ENCODE measurements at regions not wholly inside any gene's neighbourhood (a gene's known extent, or its start where the extent isn't known, plus 50 kb on each side); places are given as distances from the start of the nearest gene placed in this dataset.
A peak's percentile ranks its signal among the peaks of the same experiment; 100 is the strongest.

DNA sequence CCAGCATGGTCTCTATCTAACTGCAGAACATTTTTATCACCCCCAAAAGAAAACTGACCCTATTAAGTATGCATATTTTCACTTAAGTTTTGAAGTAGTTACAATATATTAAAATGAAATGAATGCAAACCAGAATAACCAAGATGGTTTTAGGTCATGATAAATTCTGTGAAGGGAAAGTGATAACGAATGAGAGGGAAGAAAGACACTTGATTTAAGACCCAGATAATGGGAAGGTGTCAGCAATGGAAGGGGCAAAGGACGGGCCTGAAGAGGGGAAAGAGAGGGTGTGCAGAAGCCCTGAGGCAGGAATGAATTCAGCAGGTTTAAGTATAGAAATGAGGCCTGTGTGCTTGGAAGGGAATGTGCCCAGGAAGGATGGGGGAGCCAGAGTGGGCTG is 61.1 kb upstream of the IGFBP3 start:
- Histone ChIP-seq H3K27ac (ENCODE audit: low read depth, low read length) (no peak overlapping the region), H3K79me2 (ENCODE audit: insufficient read depth, low read length) (no peaks in the 10 kb centered on the region), H4K20me1 (ENCODE audit: insufficient read depth, low read length) (no peaks in the 10 kb centered on the region), H3K27me3 (ENCODE audit: insufficient read depth, low read length) (no peaks in the 10 kb centered on the region), H3K4me3 (ENCODE audit: insufficient read depth, low read length) (no peak overlapping the region), H2AFZ (ENCODE audit: low read length) (no peak overlapping the region), H3K4me1 (ENCODE audit: insufficient read depth, low read length) (peaks cover 44% of the 10 kb centered on the region), H3K4me2 (ENCODE audit: insufficient read depth, low read length) (no peak overlapping the region), H3K36me3 (ENCODE audit: insufficient read depth, low read length) (no peaks in the 10 kb centered on the region), H3K9me3 (ENCODE audit: low read depth, low read length) (no peaks in the 10 kb centered on the region)
- no peak for TF ChIP-seq CTCF (IDR thresholded peaks at IDR 0.05; ENCODE audit: extremely low read depth, low read depth, low read length)
- no peak for DNase-seq (ENCODE audit: insufficient read length, low spot score, missing footprints)

DNA sequence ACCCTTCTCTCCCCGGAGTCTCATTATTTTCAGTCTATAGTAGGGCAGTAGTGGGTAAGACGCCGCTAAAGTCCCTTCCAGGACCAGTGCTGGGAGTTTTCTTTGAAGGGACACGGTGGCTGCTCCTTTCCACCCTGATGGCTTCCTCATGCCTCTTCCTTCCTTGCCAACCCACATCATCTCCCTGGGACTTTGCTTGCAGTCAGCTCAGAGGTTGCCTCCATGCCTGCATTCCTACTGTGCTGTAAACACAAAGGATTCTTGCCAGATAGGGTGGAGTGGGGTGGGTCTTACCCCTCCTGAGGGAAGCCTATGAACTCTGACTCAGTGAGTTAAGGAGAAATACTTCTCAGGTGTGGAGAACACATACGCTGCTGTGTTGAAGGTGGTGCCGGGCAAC is 59.9 kb upstream of the IGFBP3 start:
- H3K4me2 ChIP-seq (ENCODE audit: insufficient read depth, low read length) = peak overlapping the region; percentile 28
- no peaks in the 10 kb centered on the region for H3K79me2 ChIP-seq (ENCODE audit: insufficient read depth, low read length)
- H3K9me3 ChIP-seq (ENCODE audit: low read depth, low read length) = no peaks in the 10 kb centered on the region
- no peaks in the 10 kb centered on the region for H3K36me3 ChIP-seq (ENCODE audit: insufficient read depth, low read length)
- H3K27me3 ChIP-seq (ENCODE audit: insufficient read depth, low read length) = no peaks in the 10 kb centered on the region
- H2AFZ ChIP-seq (ENCODE audit: low read length) = peak overlapping the region; percentile 84
- H3K4me1 ChIP-seq (ENCODE audit: insufficient read depth, low read length) = peaks cover 45% of the 10 kb centered on the region
- no peak for TF ChIP-seq CTCF (IDR thresholded peaks at IDR 0.05; ENCODE audit: extremely low read depth, low read depth, low read length)
- no peaks in the 10 kb centered on the region for H4K20me1 ChIP-seq (ENCODE audit: insufficient read depth, low read length)
- H3K4me3 ChIP-seq (ENCODE audit: insufficient read depth, low read length) = no peak overlapping the region
- peak; percentile 76 for DNase-seq (ENCODE audit: insufficient read length, low spot score, missing footprints)
- peak overlapping the region; percentile 99 for H3K27ac ChIP-seq (ENCODE audit: low read depth, low read length)

- H3K36me3 ChIP-seq (ENCODE audit: insufficient read depth, low read length) = no peaks in the 10 kb centered on the region
- peak; percentile 43 for TF ChIP-seq CTCF (IDR thresholded peaks at IDR 0.05; ENCODE audit: extremely low read depth, low read depth, low read length)
- no peaks in the 10 kb centered on the region for H3K9me3 ChIP-seq (ENCODE audit: low read depth, low read length)
- no peaks in the 10 kb centered on the region for H4K20me1 ChIP-seq (ENCODE audit: insufficient read depth, low read length)
- no peak overlapping the region for H3K4me3 ChIP-seq (ENCODE audit: insufficient read depth, low read length)
- peak overlapping the region; percentile 99 for H3K27ac ChIP-seq (ENCODE audit: low read depth, low read length)
- H3K4me2 ChIP-seq (ENCODE audit: insufficient read depth, low read length) = peak overlapping the region; percentile 28
- H3K4me1 ChIP-seq (ENCODE audit: insufficient read depth, low read length) = peaks cover 45% of the 10 kb centered on the region
- DNase-seq (ENCODE audit: insufficient read length, low spot score, missing footprints) = peak; percentile 73
- H2AFZ ChIP-seq (ENCODE audit: low read length) = peak overlapping the region; percentile 84
- no peaks in the 10 kb centered on the region for H3K79me2 ChIP-seq (ENCODE audit: insufficient read depth, low read length)
- no peaks in the 10 kb centered on the region for H3K27me3 ChIP-seq (ENCODE audit: insufficient read depth, low read length)
These were observed 59.3 kb upstream of the IGFBP3 start for GRCh38 chr7:45980181-45980905.

DNA sequence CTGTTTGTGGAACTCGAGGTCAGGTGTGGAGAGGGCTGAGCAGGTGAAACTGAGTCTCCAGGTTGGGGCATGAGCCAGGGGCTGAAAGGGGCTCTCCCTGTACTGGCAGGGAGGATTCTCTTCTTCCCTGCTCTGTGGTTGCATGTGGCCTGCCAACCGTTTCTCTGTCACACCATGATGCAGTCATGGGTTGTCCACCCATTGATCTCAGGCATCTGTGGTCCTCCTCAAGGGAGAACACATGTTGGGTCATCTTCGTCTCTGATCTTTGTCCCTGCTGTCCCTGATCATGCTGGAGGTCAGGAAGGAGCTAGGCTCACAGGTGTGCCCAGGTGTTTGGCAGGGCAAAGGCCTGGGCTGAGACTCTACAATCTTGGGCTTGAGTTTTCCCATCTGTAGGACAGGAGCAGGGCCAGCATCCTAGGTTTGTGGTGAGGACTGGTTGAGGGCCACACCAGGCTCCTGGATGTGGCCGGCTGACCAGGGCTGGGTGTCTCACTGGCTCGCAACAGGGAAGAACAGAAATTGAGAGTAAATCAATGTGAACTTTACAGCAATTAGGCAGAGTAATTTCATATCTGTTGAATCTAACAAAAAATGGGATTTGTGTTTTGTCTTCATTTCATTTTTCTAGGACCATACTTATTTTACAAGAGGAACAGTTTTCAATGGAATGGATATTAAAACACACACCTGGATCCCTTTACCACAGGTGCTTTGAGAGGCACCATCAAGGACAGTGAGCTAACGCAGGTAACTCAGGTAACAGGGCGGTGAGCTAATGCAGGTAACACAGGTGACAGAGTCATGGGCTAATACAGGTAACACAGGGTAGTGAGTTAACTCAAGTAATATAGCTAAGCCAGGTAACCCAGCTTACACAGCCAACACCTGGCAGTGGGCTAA is 58.5 kb upstream of the IGFBP3 start:
- Histone ChIP-seq H3K4me3 (ENCODE audit: insufficient read depth, low read length) (no peak overlapping the region), H3K4me2 (ENCODE audit: insufficient read depth, low read length) (peak overlapping the region; percentile 72), H2AFZ (ENCODE audit: low read length) (no peak overlapping the region), H3K9me3 (ENCODE audit: low read depth, low read length) (no peaks in the 10 kb centered on the region), H3K27ac (ENCODE audit: low read depth, low read length) (peak overlapping the region; percentile 99), H3K36me3 (ENCODE audit: insufficient read depth, low read length) (no peaks in the 10 kb centered on the region), H3K4me1 (ENCODE audit: insufficient read depth, low read length) (peaks cover 49% of the 10 kb centered on the region), H4K20me1 (ENCODE audit: insufficient read depth, low read length) (no peaks in the 10 kb centered on the region), H3K27me3 (ENCODE audit: insufficient read depth, low read length) (no peaks in the 10 kb centered on the region), H3K79me2 (ENCODE audit: insufficient read depth, low read length) (no peaks in the 10 kb centered on the region)
- TF ChIP-seq CTCF (IDR thresholded peaks at IDR 0.05; ENCODE audit: extremely low read depth, low read depth, low read length) = no peak
- no peak for DNase-seq (ENCODE audit: insufficient read length, low spot score, missing footprints)

Data from osteoblast (primary cell).